DND-41 (cell line): ENCODE measurements at regions not wholly inside any gene's neighbourhood (a gene's known extent, or its start where the extent isn't known, plus 50 kb on each side); places are given as distances from the start of the nearest gene placed in this dataset.

Experiments
- ATAC-seq: fragments of 200-7000 bp; cut with Tn5 transposase; 3 replicates; pipeline ENCODE4 v1.9.1; 2021; ENCODE audit warnings: low read depth; ENCODE audit not compliant: insufficient read depth
- DNase-seq: peaks from one replicate; pipeline ENCODE4 v3.0.0-alpha.2; 2020
- H2AFZ ChIP-seq: 2 replicates; pipeline ENCODE4 v1.6.0; 2012; ENCODE audit warnings: low read depth, low read length
- H3K27ac ChIP-seq: 2 replicates; pipeline ENCODE4 v1.5.1; 2012; ENCODE audit warnings: low read length, inconsistent platforms
- H3K27me3 ChIP-seq: fragments of 200-600 bp; sonication (generic); 2 replicates; pipeline ENCODE4 v1.6.0; 2012; ENCODE audit warnings: low read length, mild to moderate bottlenecking, inconsistent platforms; ENCODE audit not compliant: insufficient read depth, poor library complexity
- H3K36me3 ChIP-seq: 2 replicates; pipeline ENCODE4 v1.5.1; 2012; ENCODE audit warnings: low read length, inconsistent platforms; ENCODE audit not compliant: insufficient read depth
- H3K4me1 ChIP-seq: 2 replicates; pipeline ENCODE4 v1.5.1; 2012; ENCODE audit warnings: mild to moderate bottlenecking, low read length; ENCODE audit not compliant: insufficient read depth
- H3K4me2 ChIP-seq: 2 replicates; pipeline ENCODE4 v1.6.0; 2012; ENCODE audit warnings: mild to moderate bottlenecking, moderate library complexity, low read length, inconsistent platforms; ENCODE audit not compliant: insufficient read depth
- H3K4me3 ChIP-seq, 2 experiments: fragments of 200-600 bp in 1 of 2; shearing (Covaris generic) in 1 of 2; 2 replicates each; pipeline ENCODE4 v1.5.1; 2012 to 2016; ENCODE audit warnings: inconsistent platforms in 2 of 2, low read length in 2 of 2, mild to moderate bottlenecking in 2 of 2, low read depth in 1 of 2, moderate library complexity in 1 of 2
- H3K79me2 ChIP-seq: 2 replicates; pipeline ENCODE4 v1.6.0; 2012; ENCODE audit warnings: low read length, inconsistent platforms; ENCODE audit not compliant: insufficient read depth
- H3K9ac ChIP-seq: 2 replicates; pipeline ENCODE4 v1.6.0; 2012; ENCODE audit warnings: low read depth, mild to moderate bottlenecking, inconsistent platforms, low read length, moderate library complexity
- H3K9me3 ChIP-seq: 2 replicates; pipeline ENCODE4 v1.5.1; 2012; ENCODE audit warnings: low read length, moderate library complexity, mild to moderate bottlenecking, inconsistent platforms; ENCODE audit not compliant: insufficient read depth, severe bottlenecking
- H4K20me1 ChIP-seq: 2 replicates; pipeline ENCODE4 v1.6.0; 2012; ENCODE audit warnings: low read length; ENCODE audit not compliant: insufficient read depth
- CTCF ChIP-seq: IDR thresholded peaks from 2 replicates; pipeline ENCODE4 v1.5.1; 2012; ENCODE audit warnings: borderline replicate concordance, low read length, moderate library complexity, mild to moderate bottlenecking; ENCODE audit not compliant: poor library complexity, severe bottlenecking; ENCODE audit errors: extremely low read depth
- EZH2 ChIP-seq: IDR thresholded peaks from 3 replicates; pipeline ENCODE4 v1.6.1; 2012; ENCODE audit warnings: borderline replicate concordance, low read depth, mild to moderate bottlenecking, moderate library complexity, low read length, inconsistent platforms; ENCODE audit not compliant: severe bottlenecking

DNA sequence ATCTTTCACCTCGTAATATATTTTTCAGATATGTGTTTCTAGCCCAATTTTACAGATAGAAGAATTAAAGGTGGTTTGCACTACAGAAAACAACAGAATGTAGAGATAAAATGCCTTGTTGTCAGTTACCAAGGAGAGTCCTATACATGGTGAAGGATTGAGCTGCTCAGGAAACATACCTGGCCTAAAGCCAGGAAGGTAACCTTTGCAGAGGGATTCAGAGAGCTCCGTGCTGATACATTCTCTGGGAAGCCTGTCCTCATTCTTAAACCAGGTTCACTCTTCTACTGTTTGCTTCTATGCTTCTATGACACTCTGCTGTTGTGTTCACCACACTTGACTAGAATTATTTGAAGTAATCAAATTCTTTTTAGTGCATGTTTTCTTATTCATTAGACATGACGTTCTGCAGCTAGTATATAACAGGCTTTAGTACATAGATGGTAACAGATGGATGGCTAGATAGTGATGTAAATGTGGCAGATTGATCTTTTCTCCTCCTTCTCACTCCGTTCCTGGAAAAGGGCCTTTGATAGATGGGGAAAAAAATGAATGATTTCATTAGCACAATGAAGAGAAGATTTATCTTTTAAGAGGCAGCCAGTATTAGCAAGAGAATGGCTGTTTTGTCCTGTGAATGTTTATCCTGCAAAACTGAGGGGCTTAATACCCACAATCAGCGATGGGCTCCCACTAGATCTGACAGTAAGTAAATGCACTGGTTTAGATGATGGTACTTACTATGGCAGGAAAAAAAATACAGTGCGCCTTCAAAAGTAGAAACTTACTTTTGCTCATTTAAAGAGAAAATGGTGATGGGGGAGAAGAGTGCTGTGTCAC is 589.6 kb upstream of the FAM98A start:
- H3K9me3 ChIP-seq, result no peaks in the 10 kb centered on the region
- ATAC-seq (no peak), DNase-seq (no peak)
- H3K4me1 ChIP-seq, result no peaks in the 10 kb centered on the region
- no peaks in the 10 kb centered on the region for H3K79me2 ChIP-seq
- H3K27me3 ChIP-seq, result no peaks in the 10 kb centered on the region
- H3K36me3 ChIP-seq, result no peaks in the 10 kb centered on the region
- TF ChIP-seq EZH2 (no peak), CTCF (no peak)
- H3K4me2 ChIP-seq, result no peak overlapping the region
- H2AFZ ChIP-seq, result no peak overlapping the region
- no peak overlapping the region for H3K9ac ChIP-seq
- no peak overlapping the region for H3K27ac ChIP-seq
- no peaks in the 10 kb centered on the region for H4K20me1 ChIP-seq
- H3K4me3 ChIP-seq, result no peak overlapping the region

DNA sequence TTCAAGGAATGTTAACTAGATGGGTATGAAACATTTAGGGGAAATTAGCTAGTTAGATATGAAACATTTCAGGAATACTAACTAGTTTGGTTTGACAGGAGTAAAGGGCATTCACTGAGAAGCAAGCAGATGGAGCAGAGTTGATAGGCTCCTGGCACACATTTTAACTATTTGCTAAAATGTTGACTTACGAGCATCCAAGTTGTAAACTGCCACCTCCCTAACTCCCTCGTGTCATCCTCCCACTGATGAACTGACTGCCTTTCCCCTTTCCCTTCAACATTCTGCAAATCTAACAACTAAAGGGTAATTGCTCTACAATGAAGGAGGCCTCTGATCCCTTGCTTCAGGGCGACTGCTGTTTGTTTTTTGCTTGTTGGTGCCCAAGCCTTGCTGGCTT is 580.4 kb upstream of the FAM98A start:
- H2AFZ ChIP-seq, result no peak overlapping the region
- no peak for DNase-seq
- H3K27ac ChIP-seq, result no peak overlapping the region
- H3K4me1 ChIP-seq, result no peaks in the 10 kb centered on the region
- no peaks in the 10 kb centered on the region for H4K20me1 ChIP-seq
- no peaks in the 10 kb centered on the region for H3K36me3 ChIP-seq
- no peak overlapping the region for H3K4me2 ChIP-seq
- TF ChIP-seq CTCF (no peak), EZH2 (no peak)
- ATAC-seq, result no peak
- no peak overlapping the region for H3K9ac ChIP-seq
- H3K79me2 ChIP-seq, result no peaks in the 10 kb centered on the region
- no peak overlapping the region for H3K4me3 ChIP-seq
- H3K27me3 ChIP-seq, result no peaks in the 10 kb centered on the region
- H3K9me3 ChIP-seq, result no peaks in the 10 kb centered on the region

DNA sequence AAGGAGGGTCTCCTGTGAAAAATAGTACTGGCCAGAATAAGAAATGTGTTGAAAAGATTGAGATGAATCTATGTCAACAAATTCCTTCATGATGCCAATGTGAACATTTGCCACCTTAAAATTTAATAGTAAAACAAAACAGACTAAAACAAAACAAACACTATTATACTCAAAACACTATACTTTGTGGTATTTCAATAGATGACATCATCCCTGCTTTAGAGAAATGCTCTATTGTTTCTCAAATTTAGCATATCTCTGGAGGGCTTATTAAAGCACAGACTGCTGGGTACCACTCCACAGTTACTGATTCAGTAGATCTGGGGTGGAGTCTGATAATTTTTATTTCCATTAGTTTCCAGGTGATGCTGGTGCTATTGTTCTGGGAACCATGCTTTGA is 579.4 kb upstream of the FAM98A start:
- H3K79me2 ChIP-seq, result no peaks in the 10 kb centered on the region
- TF ChIP-seq CTCF (no peak), EZH2 (no peak)
- DNase-seq (no peak), ATAC-seq (no peak)
- H3K36me3 ChIP-seq, result no peaks in the 10 kb centered on the region
- no peak overlapping the region for H3K9ac ChIP-seq
- H3K27me3 ChIP-seq, result no peaks in the 10 kb centered on the region
- no peaks in the 10 kb centered on the region for H4K20me1 ChIP-seq
- no peaks in the 10 kb centered on the region for H3K4me1 ChIP-seq
- no peak overlapping the region for H3K27ac ChIP-seq
- H3K4me3 ChIP-seq, result no peak overlapping the region
- no peaks in the 10 kb centered on the region for H3K9me3 ChIP-seq
- no peak overlapping the region for H3K4me2 ChIP-seq
- H2AFZ ChIP-seq, result no peak overlapping the region

GRCh38 chr2:34176693-34177092 is 577.6 kb upstream of the FAM98A start:
- Histone ChIP-seq H3K4me2 (no peak overlapping the region), H3K36me3 (no peaks in the 10 kb centered on the region), H3K4me1 (no peaks in the 10 kb centered on the region), H3K4me3 (no peak overlapping the region), H3K9ac (no peak overlapping the region), H3K27ac (no peak overlapping the region), H4K20me1 (no peaks in the 10 kb centered on the region), H3K9me3 (no peaks in the 10 kb centered on the region), H3K79me2 (no peaks in the 10 kb centered on the region), H3K27me3 (no peaks in the 10 kb centered on the region), H2AFZ (no peak overlapping the region)
- no peak for TF ChIP-seq CTCF
- TF ChIP-seq EZH2, result no peak
- ATAC-seq, result no peak
- DNase-seq, result no peak
